Activated T-helper 2 cell treated with anti-CD3 and anti-CD28 coated beads, Interferon-gamma antibody, Interleukin-2, Interleukin-4, amounts not matched to agents 10 μg/mL and 5 μg/mL and 100 μg/mL, durations not matched to agents 14 hours and 24 hours and 36 hours (primary cell): ENCODE measurements at regions not wholly inside any gene's neighbourhood (a gene's known extent, or its start where the extent isn't known, plus 50 kb on each side); places are given as distances from the start of the nearest gene placed in this dataset.

Source experiments
- DNase-seq: peaks from one replicate; pipeline ENCODE4 v3.0.0; 2021; ENCODE audit warnings: low spot score
- H3K27ac Mint-ChIP-seq: one replicate; pipeline ENCODE4 v1.8.0; 2021; ENCODE audit warnings: mixed read lengths
- H3K27me3 Mint-ChIP-seq: one replicate; pipeline ENCODE4 v1.8.0; 2021; ENCODE audit warnings: low read depth, mixed read lengths
- H3K36me3 Mint-ChIP-seq: one replicate; pipeline ENCODE4 v1.8.0; 2021; ENCODE audit warnings: low read depth, mixed read lengths
- H3K4me1 Mint-ChIP-seq: one replicate; pipeline ENCODE4 v1.8.0; 2021; ENCODE audit warnings: low read depth, mixed read lengths
- H3K4me3 Mint-ChIP-seq: one replicate; pipeline ENCODE4 v1.8.0; 2021; ENCODE audit warnings: low read depth, mild to moderate bottlenecking, moderate library complexity, mixed read lengths
- H3K9me3 Mint-ChIP-seq: one replicate; pipeline ENCODE4 v1.8.0; 2021; ENCODE audit warnings: mixed read lengths
- intact Hi-C: fragments of 100-400 bp; cut with micrococcal nuclease; formaldehyde crosslinking; loops from one replicate; pipeline ENCODE4 v1.15.1; 2023

DNA sequence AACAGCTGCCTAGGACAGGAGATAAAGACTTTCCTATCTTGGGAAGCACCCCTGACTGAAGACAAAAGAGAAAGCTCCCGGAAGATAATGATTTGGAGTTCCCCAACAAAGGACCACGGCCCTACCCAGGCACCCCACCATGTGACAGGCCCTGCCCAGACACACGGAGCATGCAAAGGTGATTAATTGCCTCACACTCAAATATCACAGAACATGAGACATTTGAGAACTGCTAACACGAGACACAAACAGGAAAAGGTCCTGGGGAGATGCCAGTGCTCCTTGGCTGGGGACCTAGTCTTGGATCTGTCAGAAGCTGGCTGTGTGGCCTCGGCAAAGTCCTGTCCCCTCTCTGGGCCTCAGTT is 82.5 kb upstream of the PTPN1 start:
- H3K4me3 Mint-ChIP-seq, result no peak overlapping the region
- no peak for DNase-seq

DNA sequence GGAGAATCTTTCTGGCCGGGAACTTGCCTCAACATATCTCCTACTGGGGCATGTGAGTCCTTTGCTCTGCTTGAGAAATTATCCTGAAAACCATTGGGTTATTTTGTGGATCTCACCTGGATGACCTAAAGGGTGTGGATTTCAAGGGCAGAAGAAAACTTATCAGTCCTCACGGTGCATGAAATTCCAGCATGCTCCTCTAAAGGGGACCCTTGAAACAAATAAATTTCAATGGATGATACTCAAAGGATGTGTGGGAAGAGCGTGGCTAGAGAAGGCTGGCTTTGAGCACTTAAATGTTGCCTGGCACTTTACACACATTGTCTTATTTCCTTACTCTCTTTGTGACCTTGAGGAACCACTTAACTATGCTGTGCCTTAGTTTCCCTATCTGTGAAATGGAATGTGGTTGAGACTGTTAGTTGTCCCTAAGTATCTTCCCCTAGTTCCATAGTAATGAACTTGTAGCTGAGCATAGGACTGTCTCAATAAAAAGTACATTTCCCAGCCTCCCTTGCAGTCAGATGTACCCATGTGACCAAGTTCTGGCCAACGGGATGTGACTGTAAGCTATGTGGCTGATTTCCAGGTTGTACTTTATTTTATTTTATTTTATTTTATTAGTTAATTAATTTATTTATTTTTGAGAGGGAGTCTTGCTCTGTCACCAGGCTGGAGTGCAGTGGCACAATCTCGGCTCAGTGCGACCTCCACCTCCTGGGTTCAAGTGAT is 81.9 kb upstream of the PTPN1 start:
- intact Hi-C loops, result no loop called here
- H3K9me3 Mint-ChIP-seq, result no peaks in the 10 kb centered on the region
- H3K4me1 Mint-ChIP-seq, result no peaks in the 10 kb centered on the region
- no peak overlapping the region for H3K27ac Mint-ChIP-seq
- peaks cover 8% of the 10 kb centered on the region for H3K27me3 Mint-ChIP-seq
- H3K36me3 Mint-ChIP-seq, result no peaks in the 10 kb centered on the region
- H3K4me3 Mint-ChIP-seq, result no peak overlapping the region
- DNase-seq, result no peak

More for the DNA sequence above, 82.5 kb upstream of the PTPN1 start:
- H3K27me3 Mint-ChIP-seq, result peaks cover 8% of the 10 kb centered on the region
- intact Hi-C loops, result no loop called here
- no peaks in the 10 kb centered on the region for H3K4me1 Mint-ChIP-seq
- no peaks in the 10 kb centered on the region for H3K9me3 Mint-ChIP-seq
- H3K27ac Mint-ChIP-seq, result no peak overlapping the region
- H3K36me3 Mint-ChIP-seq, result no peaks in the 10 kb centered on the region

DNA sequence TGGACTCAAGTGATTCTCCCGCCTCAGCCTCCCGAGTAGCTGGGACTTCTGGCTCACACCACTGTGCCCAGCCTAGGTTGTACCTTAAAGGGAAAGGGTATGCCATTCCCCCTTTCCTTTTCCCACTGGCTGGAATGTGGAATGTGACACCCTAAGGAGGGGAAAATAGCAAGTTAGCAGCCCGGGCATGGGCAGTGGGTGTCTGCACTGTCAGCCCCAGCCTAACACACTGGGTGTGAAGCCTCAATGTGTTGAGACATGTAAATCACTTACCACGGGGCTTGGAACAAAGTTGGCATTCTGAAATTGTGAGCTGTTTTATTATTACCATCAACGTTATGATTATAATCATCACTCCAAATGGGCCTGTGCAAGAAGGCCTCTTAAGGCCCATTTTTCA is 80.8 kb upstream of the PTPN1 start:
- H3K27me3 Mint-ChIP-seq, result peaks cover 8% of the 10 kb centered on the region
- H3K27ac Mint-ChIP-seq, result no peak overlapping the region
- H3K9me3 Mint-ChIP-seq, result no peaks in the 10 kb centered on the region
- H3K4me1 Mint-ChIP-seq, result peaks cover 2% of the 10 kb centered on the region
- DNase-seq, result no peak
- intact Hi-C loops, result no loop called here
- no peaks in the 10 kb centered on the region for H3K36me3 Mint-ChIP-seq
- H3K4me3 Mint-ChIP-seq, result no peak overlapping the region

DNA sequence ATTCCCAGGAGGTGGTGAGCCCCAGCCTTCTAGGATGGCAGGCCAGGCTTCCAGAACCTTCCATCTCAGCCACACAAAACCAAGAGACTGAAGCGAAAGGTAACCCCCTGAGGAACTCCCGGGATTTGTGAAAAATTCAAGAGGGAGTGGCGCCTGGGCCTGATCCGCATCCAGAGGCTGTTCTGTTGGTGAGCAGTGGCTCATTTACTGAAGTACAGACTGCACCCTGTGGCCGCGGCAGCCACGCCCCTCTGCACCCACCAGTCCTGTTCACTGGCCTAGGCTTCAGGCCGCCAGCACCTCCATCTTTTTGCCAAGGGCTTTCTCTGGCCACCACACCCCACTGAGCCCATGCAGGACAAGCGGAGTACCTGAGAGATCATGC is 79.1 kb upstream of the PTPN1 start:
- Mint-ChIP-seq H3K27ac (no peak overlapping the region), H3K4me3 (no peak overlapping the region), H3K36me3 (no peaks in the 10 kb centered on the region), H3K27me3 (peaks cover 5% of the 10 kb centered on the region), H3K9me3 (no peaks in the 10 kb centered on the region), H3K4me1 (peaks cover 4% of the 10 kb centered on the region)
- intact Hi-C loops, result no loop called here
- no peak for DNase-seq

DNA sequence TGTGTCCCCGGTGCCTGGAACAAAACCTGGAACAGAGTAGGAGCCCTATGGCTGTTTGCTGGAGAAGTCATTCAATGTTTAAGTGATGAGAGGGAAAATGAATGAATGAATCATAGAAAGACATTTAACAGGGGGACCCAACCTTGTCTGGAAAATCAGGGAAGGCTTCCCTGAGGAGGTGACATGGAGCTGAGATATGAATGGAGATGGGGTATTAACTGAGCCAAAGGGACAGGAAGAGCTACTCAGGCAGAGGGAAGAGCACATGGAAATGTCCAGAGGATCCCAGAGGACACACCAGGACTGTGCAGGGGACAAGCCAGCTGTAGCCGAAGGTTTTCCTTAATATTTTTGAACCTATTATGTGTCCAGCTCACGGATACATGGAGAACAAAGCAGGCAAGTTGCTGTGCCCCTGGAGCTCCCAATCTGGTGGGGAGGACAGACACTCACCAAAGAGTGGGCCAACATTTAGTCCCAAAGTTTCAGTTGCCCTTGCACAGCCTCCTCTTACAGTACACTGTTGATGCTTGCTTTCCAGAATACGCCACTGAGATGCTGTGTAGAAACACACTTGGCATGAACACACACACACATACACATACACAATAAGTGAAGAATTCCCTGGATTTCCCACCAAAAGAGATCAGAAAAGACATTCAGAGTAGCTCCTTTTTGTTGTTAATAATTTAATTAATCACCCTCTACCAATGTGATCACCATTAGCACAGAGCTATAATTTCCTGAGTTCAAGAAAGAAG is 77.0 kb upstream of the PTPN1 start:
- no peaks in the 10 kb centered on the region for H3K27me3 Mint-ChIP-seq
- no peak for DNase-seq
- H3K36me3 Mint-ChIP-seq, result no peaks in the 10 kb centered on the region
- no peaks in the 10 kb centered on the region for H3K9me3 Mint-ChIP-seq
- H3K4me1 Mint-ChIP-seq, result peaks cover 4% of the 10 kb centered on the region
- intact Hi-C loops, result no loop called here
- no peak overlapping the region for H3K4me3 Mint-ChIP-seq
- H3K27ac Mint-ChIP-seq, result no peak overlapping the region

DNA sequence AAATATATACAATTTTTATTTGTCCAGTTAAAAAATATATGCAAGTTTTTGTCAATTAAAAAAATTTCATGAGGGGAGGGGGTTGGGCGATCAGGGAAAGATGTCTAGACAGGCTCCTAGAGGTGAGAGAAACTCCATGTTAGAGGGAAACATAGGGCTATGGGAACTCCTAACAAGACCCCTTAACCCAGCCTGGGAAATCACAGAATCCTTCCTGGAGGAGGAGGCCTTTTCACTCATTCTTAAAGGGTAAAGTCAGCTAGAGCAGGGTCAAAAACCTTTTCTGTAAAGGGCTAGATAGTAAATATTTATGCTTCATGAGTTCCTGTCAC is 75.9 kb upstream of the PTPN1 start:
- intact Hi-C loops, result no loop called here
- Mint-ChIP-seq H3K4me3 (no peak overlapping the region), H3K27me3 (no peaks in the 10 kb centered on the region), H3K27ac (no peak overlapping the region), H3K4me1 (peaks cover 9% of the 10 kb centered on the region), H3K36me3 (no peaks in the 10 kb centered on the region), H3K9me3 (no peaks in the 10 kb centered on the region)
- DNase-seq, result no peak

DNA sequence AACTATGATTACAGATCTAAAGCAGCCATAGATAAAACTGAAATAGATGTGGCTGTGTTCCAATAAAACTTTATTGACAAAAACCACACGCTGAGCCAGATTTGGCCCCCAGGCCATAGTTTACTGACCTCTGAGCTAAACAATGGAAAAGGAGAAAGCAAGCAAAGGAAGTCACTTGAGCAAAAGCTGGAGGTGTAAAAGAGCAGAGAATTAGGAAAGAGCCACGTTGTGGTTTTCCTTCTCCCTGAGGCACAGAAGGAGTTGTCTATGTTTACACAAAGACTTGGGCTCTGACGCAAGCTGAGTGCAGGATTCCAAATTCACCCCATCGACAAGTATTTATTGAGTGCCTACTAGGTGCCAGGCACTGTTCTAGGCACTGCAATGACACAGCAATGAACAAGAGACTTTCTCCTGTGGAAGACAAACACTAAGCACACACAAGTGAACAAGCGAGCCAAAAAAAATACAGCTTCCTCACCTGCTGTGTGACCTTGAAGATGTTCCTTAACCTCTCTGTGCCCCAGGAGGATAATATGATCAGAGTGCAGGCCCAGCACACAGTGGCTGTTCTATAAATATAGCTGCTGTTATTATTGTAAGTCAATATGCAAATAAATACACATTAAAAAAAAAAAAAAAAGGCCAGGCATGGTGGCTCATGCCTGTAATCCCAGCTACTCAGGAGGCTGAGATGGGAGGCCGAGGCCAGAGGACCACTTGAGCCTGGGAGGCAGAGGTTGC is 75.4 kb upstream of the PTPN1 start:
- DNase-seq, result no peak
- no peaks in the 10 kb centered on the region for H3K36me3 Mint-ChIP-seq
- intact Hi-C loops, result no loop called here
- H3K27me3 Mint-ChIP-seq, result no peaks in the 10 kb centered on the region
- H3K27ac Mint-ChIP-seq, result no peak overlapping the region
- peaks cover 14% of the 10 kb centered on the region for H3K4me1 Mint-ChIP-seq
- no peaks in the 10 kb centered on the region for H3K9me3 Mint-ChIP-seq
- no peak overlapping the region for H3K4me3 Mint-ChIP-seq

DNA sequence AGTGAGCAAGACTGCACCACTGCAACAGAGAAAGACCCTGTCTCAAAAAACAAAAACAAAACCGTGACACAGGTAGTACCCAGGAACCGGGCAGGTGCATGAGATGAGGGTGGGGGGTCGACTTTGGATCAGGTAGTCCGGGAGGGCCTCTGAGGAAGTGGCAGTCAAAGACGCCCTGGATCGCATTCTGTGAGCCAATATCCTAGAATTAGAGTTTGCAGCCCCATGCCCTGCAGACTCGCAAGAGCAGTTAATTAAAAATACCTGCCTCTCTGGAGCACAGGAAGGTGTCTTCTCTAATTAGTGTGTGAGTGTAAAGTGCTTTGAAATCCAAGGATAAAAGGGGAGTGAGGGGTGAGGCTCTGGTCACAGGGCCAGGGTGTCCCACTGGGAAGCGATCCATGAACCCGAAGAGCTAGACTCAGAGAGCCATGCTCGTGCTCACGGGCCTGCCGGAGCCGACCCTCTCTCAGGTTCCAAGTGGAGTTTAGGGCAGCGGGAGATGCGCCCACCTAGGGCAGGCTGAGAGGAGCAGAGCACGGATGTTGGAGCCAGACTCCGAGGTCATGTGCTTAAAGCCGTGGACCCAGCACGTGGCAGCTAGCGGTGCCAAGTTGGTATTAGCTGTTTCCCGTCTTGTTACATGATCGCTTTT is 74.7 kb upstream of the PTPN1 start:
- no peak for DNase-seq
- no peaks in the 10 kb centered on the region for H3K36me3 Mint-ChIP-seq
- H3K4me3 Mint-ChIP-seq, result no peak overlapping the region
- H3K9me3 Mint-ChIP-seq, result no peaks in the 10 kb centered on the region
- no peak overlapping the region for H3K27ac Mint-ChIP-seq
- H3K4me1 Mint-ChIP-seq, result peaks cover 20% of the 10 kb centered on the region
- intact Hi-C loops, result no loop called here
- H3K27me3 Mint-ChIP-seq, result no peaks in the 10 kb centered on the region

DNA sequence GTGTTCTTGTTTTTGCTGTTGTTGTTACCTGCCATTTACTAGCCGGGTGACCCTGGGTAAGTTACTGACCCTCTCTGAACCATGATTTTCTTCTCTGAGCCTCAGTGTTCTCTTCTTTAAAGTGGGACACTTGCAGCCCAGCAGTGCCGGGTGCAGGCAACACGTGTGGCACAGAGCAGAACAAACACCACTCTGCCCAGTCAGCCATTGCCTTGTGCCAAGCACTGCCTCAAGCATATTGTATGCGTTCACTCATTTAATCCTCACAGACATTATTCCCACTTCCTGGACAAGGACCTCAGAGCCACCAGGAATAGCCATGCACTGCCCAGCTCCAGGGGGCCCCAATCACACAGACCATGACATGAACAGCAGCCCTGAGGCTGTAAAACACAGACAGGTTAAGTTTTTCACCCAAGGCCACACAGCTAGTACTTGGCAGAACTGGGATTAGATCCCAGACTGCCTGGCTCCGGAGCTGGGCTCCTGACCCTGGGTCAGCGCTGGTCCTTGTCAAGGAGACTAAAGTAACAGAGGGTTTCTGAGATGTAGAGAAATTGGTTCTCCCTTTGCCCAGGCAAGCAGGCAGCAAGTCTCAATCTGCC is 74.0 kb upstream of the PTPN1 start:
- no peak overlapping the region for H3K27ac Mint-ChIP-seq
- intact Hi-C loops, result no loop called here
- H3K4me1 Mint-ChIP-seq, result peaks cover 26% of the 10 kb centered on the region
- H3K36me3 Mint-ChIP-seq, result no peaks in the 10 kb centered on the region
- H3K27me3 Mint-ChIP-seq, result no peaks in the 10 kb centered on the region
- H3K9me3 Mint-ChIP-seq, result no peaks in the 10 kb centered on the region
- no peak overlapping the region for H3K4me3 Mint-ChIP-seq
- no peak for DNase-seq

DNA sequence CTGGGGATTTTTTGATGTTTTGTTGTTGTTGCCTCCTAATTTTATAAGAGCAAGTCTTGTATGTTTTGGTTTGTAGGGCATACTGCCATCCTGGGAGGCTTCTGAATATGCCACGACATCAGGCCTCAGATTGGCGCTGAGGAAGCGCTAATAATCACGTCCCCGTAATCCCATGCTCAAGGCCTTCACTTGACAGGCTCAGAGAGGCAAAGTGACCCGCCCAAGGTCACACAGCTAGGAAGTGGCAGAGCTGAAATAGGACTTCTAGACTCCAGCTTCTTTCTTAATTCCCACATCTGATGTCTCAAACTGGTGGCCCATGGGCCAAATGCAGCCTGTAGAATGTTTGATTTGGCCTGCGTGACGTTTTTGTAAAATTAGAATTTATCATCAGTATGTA is 73.5 kb upstream of the PTPN1 start:
- H3K27me3 Mint-ChIP-seq, result no peaks in the 10 kb centered on the region
- no peaks in the 10 kb centered on the region for H3K36me3 Mint-ChIP-seq
- H3K9me3 Mint-ChIP-seq, result no peaks in the 10 kb centered on the region
- no peak for DNase-seq
- H3K4me1 Mint-ChIP-seq, result peaks cover 31% of the 10 kb centered on the region
- no peak overlapping the region for H3K4me3 Mint-ChIP-seq
- no peak overlapping the region for H3K27ac Mint-ChIP-seq
- intact Hi-C loops, result no loop called here

DNA sequence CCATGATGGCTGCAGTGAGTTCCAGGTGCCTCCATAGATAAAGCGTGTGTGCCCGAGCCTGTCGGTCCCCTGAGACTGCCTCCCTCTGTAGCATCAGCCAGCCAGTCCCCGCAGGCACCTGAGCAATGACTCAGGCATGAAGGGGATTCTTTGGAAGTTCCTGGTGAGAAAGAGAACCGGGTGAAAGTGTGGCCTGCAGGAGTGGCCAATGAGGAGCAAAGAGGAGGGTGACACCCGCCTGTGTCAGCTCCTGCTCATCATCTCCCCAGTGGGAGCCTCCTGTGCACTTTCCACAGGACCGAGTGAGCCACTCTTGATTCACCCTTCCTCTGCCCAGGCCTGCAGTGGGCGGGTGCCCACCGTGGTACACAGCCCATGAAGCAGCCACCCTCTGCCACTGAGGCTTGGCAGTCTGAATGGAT is 71.2 kb upstream of the PTPN1 start:
- intact Hi-C loops, result no loop called here
- no peaks in the 10 kb centered on the region for H3K9me3 Mint-ChIP-seq
- H3K4me1 Mint-ChIP-seq, result peaks cover 33% of the 10 kb centered on the region
- H3K4me3 Mint-ChIP-seq, result no peak overlapping the region
- H3K27me3 Mint-ChIP-seq, result no peaks in the 10 kb centered on the region
- no peak for DNase-seq
- H3K36me3 Mint-ChIP-seq, result no peaks in the 10 kb centered on the region
- H3K27ac Mint-ChIP-seq, result no peak overlapping the region

DNA sequence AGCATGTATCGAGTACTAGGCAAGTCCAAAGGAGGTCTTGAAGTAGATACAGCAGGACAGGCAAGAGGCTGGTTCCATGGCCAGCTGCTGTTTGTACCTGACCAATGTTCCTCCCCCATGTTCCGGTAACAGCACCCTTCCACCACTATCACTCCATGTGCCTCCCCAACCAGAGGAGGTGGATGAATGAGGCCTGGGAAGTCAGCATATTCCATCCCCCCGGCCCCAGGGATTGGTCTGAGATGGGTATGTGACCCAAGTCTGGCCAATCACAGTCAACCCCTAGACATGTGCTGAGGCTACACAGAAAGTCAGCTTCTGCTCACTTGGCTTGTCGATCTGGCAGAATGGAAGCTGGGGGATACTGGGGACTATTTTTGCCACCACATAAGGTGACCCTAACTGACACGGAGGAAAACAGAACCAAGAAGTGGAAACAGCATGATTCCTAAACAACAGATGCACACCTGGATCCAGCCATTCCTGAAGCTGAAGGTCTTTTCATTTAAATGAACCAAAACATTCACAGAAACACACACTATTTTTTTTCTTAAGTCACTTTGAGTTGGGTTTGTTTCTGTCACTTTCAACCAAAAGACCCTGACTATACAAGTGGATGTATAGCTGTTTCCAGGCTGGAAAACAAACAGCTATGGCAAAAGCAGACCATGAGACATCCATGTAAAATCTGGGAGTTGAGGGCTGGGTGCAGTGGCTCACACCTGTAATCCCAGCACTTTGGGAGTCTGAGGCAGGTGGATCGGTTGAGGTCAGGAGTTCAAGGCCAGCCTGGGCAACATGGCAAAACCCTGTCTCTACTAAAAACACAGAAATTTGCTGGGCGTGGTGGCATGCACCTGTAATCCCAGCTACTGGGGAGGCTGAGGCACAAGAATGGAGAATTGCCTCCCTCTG is 70.4 kb upstream of the PTPN1 start:
- DNase-seq, result no peak
- H3K36me3 Mint-ChIP-seq, result no peaks in the 10 kb centered on the region
- H3K27me3 Mint-ChIP-seq, result no peaks in the 10 kb centered on the region
- H3K4me1 Mint-ChIP-seq, result peaks cover 28% of the 10 kb centered on the region
- H3K4me3 Mint-ChIP-seq, result no peak overlapping the region
- no peaks in the 10 kb centered on the region for H3K9me3 Mint-ChIP-seq
- peak overlapping the region; percentile 89 for H3K27ac Mint-ChIP-seq
- intact Hi-C loops, result loop anchor here (1.0 kb wide), 1 partner anchor 100 kb away; no protein-coding TSS in a partner anchor
